ENCODE measurements at regions not wholly inside any gene's neighbourhood (a gene's known extent, or its start where the extent isn't known, plus 50 kb on each side); places are given as distances from the start of the nearest gene placed in this dataset.

DNA sequence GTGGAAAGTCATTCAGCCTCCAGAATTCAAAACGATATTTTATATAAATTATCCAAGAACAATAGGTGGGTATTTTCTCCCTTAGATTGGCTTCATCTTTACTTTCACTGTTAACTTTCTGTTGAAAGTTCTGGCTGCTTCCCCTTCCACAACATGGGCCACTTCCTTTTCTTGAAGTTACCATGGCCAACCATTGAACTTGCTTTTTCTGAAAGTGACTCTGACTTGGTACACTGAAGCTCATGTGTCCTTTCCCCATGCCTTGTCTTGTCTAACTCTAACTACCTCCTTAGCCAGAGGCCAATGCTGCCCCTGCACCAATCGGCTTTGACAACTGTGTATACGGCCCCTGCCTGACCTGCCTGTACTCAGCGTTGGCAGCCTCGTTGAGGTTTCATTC is 225.2 kb downstream of the FAT3 start:
- Histone ChIP-seq H3K36me3 (no peaks in the 10 kb centered on the region), H3K9me3 (no peaks in the 10 kb centered on the region), H3K4me1 (no peaks in the 10 kb centered on the region), H3K4me3 (no peak overlapping the region), H3K27me3 (no peaks in the 10 kb centered on the region), H3K27ac (no peak overlapping the region)
- TF ChIP-seq EP300 (IDR thresholded peaks at IDR 0.05), result no peak
- TF ChIP-seq, protein P1, sequence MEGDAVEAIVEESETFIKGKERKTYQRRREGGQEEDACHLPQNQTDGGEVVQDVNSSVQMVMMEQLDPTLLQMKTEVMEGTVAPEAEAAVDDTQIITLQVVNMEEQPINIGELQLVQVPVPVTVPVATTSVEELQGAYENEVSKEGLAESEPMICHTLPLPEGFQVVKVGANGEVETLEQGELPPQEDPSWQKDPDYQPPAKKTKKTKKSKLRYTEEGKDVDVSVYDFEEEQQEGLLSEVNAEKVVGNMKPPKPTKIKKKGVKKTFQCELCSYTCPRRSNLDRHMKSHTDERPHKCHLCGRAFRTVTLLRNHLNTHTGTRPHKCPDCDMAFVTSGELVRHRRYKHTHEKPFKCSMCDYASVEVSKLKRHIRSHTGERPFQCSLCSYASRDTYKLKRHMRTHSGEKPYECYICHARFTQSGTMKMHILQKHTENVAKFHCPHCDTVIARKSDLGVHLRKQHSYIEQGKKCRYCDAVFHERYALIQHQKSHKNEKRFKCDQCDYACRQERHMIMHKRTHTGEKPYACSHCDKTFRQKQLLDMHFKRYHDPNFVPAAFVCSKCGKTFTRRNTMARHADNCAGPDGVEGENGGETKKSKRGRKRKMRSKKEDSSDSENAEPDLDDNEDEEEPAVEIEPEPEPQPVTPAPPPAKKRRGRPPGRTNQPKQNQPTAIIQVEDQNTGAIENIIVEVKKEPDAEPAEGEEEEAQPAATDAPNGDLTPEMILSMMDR (IDR thresholded peaks at IDR 0.05), result no peak
- TF ChIP-seq POLR2A (IDR thresholded peaks at IDR 0.05), result no peak
- no peak for DNase-seq (ENCODE audit: low spot score in 2 of 2)
- 75 to 78% methylated on average over 5 of the region's 5 CpGs for WGBS, 2 donors

DNA sequence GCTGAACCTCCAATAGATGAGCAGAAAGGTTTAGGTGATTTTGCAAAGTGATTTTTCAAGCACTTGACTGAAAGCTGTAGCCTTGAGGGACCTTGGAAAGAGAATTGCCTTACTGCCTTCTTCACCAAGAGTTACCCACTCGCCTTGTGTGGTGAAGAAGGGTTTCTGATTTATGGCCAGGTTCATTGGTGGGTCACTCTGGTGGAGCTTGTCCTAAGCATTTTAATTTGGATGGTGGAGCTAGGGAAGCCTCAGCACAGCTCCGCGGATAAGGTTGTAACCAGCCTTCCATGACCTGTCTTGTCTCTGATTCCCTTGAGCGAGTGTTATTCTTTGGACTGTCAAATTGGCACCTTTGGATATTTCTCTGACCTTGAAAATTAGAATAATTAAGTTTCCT is 226.4 kb downstream of the FAT3 start:
- H3K4me3 ChIP-seq, result no peak overlapping the region
- H3K27me3 ChIP-seq, result no peaks in the 10 kb centered on the region
- no peaks in the 10 kb centered on the region for H3K9me3 ChIP-seq
- H3K36me3 ChIP-seq, result no peaks in the 10 kb centered on the region
- no peak for TF ChIP-seq POLR2A (IDR thresholded peaks at IDR 0.05)
- TF ChIP-seq, protein P1 (IDR thresholded peaks at IDR 0.05), result no peak
- TF ChIP-seq EP300 (IDR thresholded peaks at IDR 0.05), result no peak
- DNase-seq (ENCODE audit: low spot score in 2 of 2), result no peak
- H3K4me1 ChIP-seq, result no peaks in the 10 kb centered on the region
- H3K27ac ChIP-seq, result no peak overlapping the region
- 93 to 94% methylated on average over 4 of the region's 4 CpGs for WGBS, 2 donors

DNA sequence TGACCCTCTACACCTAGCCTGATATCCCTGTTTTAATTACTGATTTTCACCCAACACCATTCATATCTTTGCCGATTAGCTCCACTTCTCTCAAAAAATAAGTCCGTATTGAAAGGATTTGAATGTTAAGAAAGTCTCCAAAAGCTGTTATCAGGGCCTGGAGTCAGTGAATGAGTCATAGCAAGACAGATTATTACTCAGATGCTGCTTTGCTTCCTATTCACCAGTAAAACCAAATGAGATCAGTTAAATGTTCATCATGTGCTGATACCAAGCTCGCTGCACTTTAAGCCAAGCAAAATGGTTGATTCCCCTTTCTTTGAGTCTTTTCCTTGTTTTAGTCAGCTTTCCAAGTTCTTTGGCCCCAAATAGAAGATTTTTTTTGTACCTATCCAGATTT is 228.4 kb downstream of the FAT3 start:
- no peak overlapping the region for H3K4me3 ChIP-seq
- no peaks in the 10 kb centered on the region for H3K9me3 ChIP-seq
- H3K27me3 ChIP-seq, result no peaks in the 10 kb centered on the region
- DNase-seq (ENCODE audit: low spot score in 2 of 2), result no peak
- WGBS, 2 donors, result 74 to 81% methylated on average over 3 of the region's 3 CpGs
- H3K36me3 ChIP-seq, result no peaks in the 10 kb centered on the region
- TF ChIP-seq, protein P1 (IDR thresholded peaks at IDR 0.05), result no peak
- TF ChIP-seq EP300 (IDR thresholded peaks at IDR 0.05) (no peak), POLR2A (IDR thresholded peaks at IDR 0.05) (no peak)
- H3K4me1 ChIP-seq, result no peaks in the 10 kb centered on the region
- no peak overlapping the region for H3K27ac ChIP-seq

DNA sequence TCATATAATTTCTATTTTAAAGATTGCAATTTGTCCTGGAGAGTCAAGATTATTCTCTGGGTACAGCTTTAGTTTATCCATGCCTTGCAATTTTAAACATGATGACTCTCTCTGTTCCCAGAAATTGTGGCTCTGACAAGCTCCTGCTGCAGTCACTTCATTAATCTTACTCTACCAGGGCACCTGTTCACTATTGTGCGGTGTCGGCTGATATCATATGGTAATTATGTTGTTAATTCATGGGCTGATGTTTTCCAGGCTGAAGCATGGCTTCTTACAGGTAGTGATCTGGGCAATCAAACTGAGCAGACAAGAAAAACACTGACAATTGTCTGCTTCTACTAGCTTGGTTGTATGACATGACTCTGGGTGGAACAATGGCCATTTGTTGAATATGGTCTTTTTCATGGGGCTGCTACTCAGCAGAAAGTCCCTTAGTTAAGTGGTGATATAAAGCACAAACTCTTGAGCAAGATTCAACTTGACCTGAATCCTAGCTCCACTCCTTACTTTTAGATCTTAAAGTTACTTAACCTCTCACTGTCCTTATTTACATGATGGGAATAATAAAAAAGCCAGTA is 230.7 kb downstream of the FAT3 start:
- 85 to 94% methylated on average over 2 of the region's 2 CpGs for WGBS, 2 donors
- no peak overlapping the region for H3K4me3 ChIP-seq
- TF ChIP-seq EP300 (IDR thresholded peaks at IDR 0.05) (no peak), POLR2A (IDR thresholded peaks at IDR 0.05) (no peak)
- TF ChIP-seq, protein P1 (IDR thresholded peaks at IDR 0.05), result no peak
- no peaks in the 10 kb centered on the region for H3K9me3 ChIP-seq
- H3K4me1 ChIP-seq, result no peaks in the 10 kb centered on the region
- no peaks in the 10 kb centered on the region for H3K27me3 ChIP-seq
- no peaks in the 10 kb centered on the region for H3K36me3 ChIP-seq
- no peak overlapping the region for H3K27ac ChIP-seq
- no peak for DNase-seq (ENCODE audit: low spot score in 2 of 2)

DNA sequence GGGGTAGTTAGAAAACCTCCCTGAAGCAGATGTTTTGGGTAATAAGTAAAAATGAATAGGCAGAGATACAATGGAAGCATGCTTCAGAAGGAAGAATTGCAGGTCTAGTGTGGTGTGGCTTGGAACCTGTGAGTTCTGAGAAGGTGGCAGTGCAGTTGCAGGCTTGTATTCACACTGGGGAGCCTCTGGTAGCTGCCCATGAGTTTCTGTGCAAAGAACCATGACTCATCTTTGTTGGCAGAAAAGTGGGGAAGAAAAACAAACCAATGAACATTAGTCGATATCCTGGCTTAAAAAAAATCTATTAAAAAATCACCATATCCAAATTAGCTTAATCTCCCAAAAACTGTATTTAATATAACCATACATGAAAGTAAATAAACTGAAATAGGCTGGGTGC is 232.6 kb downstream of the FAT3 start:
- Histone ChIP-seq H3K27ac (no peak overlapping the region), H3K9me3 (no peaks in the 10 kb centered on the region), H3K4me3 (no peak overlapping the region), H3K36me3 (no peaks in the 10 kb centered on the region), H3K4me1 (no peaks in the 10 kb centered on the region), H3K27me3 (no peaks in the 10 kb centered on the region)
- no peak for TF ChIP-seq POLR2A (IDR thresholded peaks at IDR 0.05)
- no peak for TF ChIP-seq EP300 (IDR thresholded peaks at IDR 0.05)
- TF ChIP-seq, protein P1 (IDR thresholded peaks at IDR 0.05), result no peak
- DNase-seq (ENCODE audit: low spot score in 2 of 2), result no peak
- WGBS, 2 donors, result 41 to 48% methylated on average over 1 of the region's 1 CpG
